ENCODE measurements at regions not wholly inside any gene's neighbourhood (a gene's known extent, or its start where the extent isn't known, plus 50 kb on each side); places are given as distances from the start of the nearest gene placed in this dataset.

DNA sequence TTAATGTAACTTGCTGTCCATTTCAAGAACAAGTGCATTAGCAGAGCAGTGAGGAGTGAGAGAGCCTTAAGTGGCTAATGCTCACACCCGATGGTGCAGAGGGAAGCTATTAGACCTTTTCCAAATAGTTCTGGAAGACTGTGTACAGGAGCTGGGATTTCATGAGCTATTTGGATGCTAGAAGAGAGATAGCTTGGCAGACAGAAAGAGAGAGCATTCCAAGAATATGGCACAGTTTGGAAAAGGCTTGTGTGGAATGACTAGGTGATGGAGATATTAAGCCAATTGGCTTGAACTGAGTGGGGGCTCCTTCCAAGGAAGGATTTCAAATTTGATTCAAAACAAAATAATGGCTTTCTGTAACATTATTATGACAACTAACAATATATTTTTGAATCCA is 1097.2 kb upstream of the TENM3 start:
- no peaks in the 10 kb centered on the region for H3K4me1 ChIP-seq (ENCODE audit: control insufficient read depth in 3 of 3, insufficient read depth in 3 of 3, low read length in 3 of 3)
- no peak overlapping the region for H3K9ac ChIP-seq (ENCODE audit: low read depth in 1 of 3, low read length in 3 of 3)
- no peaks in the 10 kb centered on the region for H3K9me3 ChIP-seq (ENCODE audit: control insufficient read depth in 3 of 3, low read length in 3 of 3)
- peaks cover 0 to 3% (median 0%) of the 10 kb centered on the region in 3 donors for H3K27me3 ChIP-seq (ENCODE audit: control insufficient read depth in 3 of 3, insufficient read depth in 3 of 3, low read length in 3 of 3)
- H3K4me3 ChIP-seq (ENCODE audit: low read length in 3 of 3) = no peak overlapping the region
- no peak overlapping the region for H3K27ac ChIP-seq (ENCODE audit: low read depth, low read length)
- H3K36me3 ChIP-seq (ENCODE audit: control insufficient read depth in 3 of 3, insufficient read depth in 3 of 3, low read length in 3 of 3) = no peaks in the 10 kb centered on the region

GRCh38 chr4:181147416-181147951 is 1095.7 kb upstream of the TENM3 start:
- no peaks in the 10 kb centered on the region for H3K9me3 ChIP-seq (ENCODE audit: control insufficient read depth in 3 of 3, low read length in 3 of 3)
- no peak overlapping the region for H3K9ac ChIP-seq (ENCODE audit: low read depth in 1 of 3, low read length in 3 of 3)
- no peaks in the 10 kb centered on the region for H3K4me1 ChIP-seq (ENCODE audit: control insufficient read depth in 3 of 3, insufficient read depth in 3 of 3, low read length in 3 of 3)
- H3K27me3 ChIP-seq (ENCODE audit: control insufficient read depth in 3 of 3, insufficient read depth in 3 of 3, low read length in 3 of 3) = peaks cover 0 to 3% (median 0%) of the 10 kb centered on the region in 3 donors
- H3K36me3 ChIP-seq (ENCODE audit: control insufficient read depth in 3 of 3, insufficient read depth in 3 of 3, low read length in 3 of 3) = no peaks in the 10 kb centered on the region
- no peak overlapping the region for H3K27ac ChIP-seq (ENCODE audit: low read depth, low read length)
- no peak overlapping the region for H3K4me3 ChIP-seq (ENCODE audit: low read length in 3 of 3)

GRCh38 chr4:181148470-181148869 is 1094.7 kb upstream of the TENM3 start:
- no peaks in the 10 kb centered on the region for H3K36me3 ChIP-seq (ENCODE audit: control insufficient read depth in 3 of 3, insufficient read depth in 3 of 3, low read length in 3 of 3)
- H3K4me3 ChIP-seq (ENCODE audit: low read length in 3 of 3) = no peak overlapping the region
- H3K27me3 ChIP-seq (ENCODE audit: control insufficient read depth in 3 of 3, insufficient read depth in 3 of 3, low read length in 3 of 3) = no peaks in the 10 kb centered on the region
- H3K9ac ChIP-seq (ENCODE audit: low read depth in 1 of 3, low read length in 3 of 3) = no peak overlapping the region
- no peaks in the 10 kb centered on the region for H3K4me1 ChIP-seq (ENCODE audit: control insufficient read depth in 3 of 3, insufficient read depth in 3 of 3, low read length in 3 of 3)
- no peaks in the 10 kb centered on the region for H3K9me3 ChIP-seq (ENCODE audit: control insufficient read depth in 3 of 3, low read length in 3 of 3)
- H3K27ac ChIP-seq (ENCODE audit: low read depth, low read length) = no peak overlapping the region

DNA sequence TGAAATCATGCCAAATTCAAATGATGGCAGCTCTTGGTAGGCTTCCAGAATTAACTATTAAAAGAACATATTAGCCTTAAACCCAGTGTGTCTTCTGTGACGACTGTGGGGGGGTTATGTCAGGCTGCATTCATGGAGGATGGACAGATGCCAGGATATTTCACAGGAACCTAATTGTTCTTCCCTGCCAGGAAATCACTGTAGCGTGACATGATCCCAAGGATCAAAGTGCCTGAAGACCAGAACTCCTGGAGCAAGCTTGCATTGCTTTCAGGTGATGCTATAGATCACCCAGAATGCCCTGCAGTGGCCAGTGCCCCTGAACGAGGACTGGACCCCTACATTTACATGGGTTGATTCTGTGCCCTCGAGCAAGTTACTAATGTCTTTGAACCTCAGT is 1093.0 kb upstream of the TENM3 start:
- Histone ChIP-seq H3K9ac (ENCODE audit: low read depth in 1 of 3, low read length in 3 of 3) (no peak overlapping the region), H3K27ac (ENCODE audit: low read depth, low read length) (no peak overlapping the region), H3K9me3 (ENCODE audit: control insufficient read depth in 3 of 3, low read length in 3 of 3) (no peaks in the 10 kb centered on the region), H3K4me1 (ENCODE audit: control insufficient read depth in 3 of 3, insufficient read depth in 3 of 3, low read length in 3 of 3) (no peaks in the 10 kb centered on the region), H3K27me3 (ENCODE audit: control insufficient read depth in 3 of 3, insufficient read depth in 3 of 3, low read length in 3 of 3) (no peaks in the 10 kb centered on the region), H3K36me3 (ENCODE audit: control insufficient read depth in 3 of 3, insufficient read depth in 3 of 3, low read length in 3 of 3) (no peaks in the 10 kb centered on the region), H3K4me3 (ENCODE audit: low read length in 3 of 3) (no peak overlapping the region)

DNA sequence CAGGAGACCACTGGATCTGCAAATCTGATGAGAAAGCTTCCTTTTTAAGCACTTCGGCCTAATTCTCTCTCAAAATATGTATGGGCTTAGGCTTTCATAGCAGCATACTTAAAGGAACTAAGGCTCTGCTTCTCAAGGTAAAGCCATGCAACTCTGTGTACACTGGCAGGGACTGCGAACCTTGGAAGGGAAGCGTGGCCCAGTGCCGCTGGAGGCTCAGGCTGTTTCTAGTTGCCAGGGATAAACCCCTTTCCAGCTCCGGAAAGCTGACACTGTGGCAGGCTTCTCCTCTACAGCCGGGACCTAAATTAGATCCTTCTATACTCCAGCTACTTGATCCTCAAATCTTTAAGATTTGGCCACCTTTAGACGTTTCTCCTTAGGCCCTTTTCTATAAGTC is 1091.3 kb upstream of the TENM3 start:
- no peaks in the 10 kb centered on the region for H3K27me3 ChIP-seq (ENCODE audit: control insufficient read depth in 3 of 3, insufficient read depth in 3 of 3, low read length in 3 of 3)
- no peaks in the 10 kb centered on the region for H3K4me1 ChIP-seq (ENCODE audit: control insufficient read depth in 3 of 3, insufficient read depth in 3 of 3, low read length in 3 of 3)
- H3K36me3 ChIP-seq (ENCODE audit: control insufficient read depth in 3 of 3, insufficient read depth in 3 of 3, low read length in 3 of 3) = no peaks in the 10 kb centered on the region
- no peaks in the 10 kb centered on the region for H3K9me3 ChIP-seq (ENCODE audit: control insufficient read depth in 3 of 3, low read length in 3 of 3)
- no peak overlapping the region for H3K9ac ChIP-seq (ENCODE audit: low read depth in 1 of 3, low read length in 3 of 3)
- H3K27ac ChIP-seq (ENCODE audit: low read depth, low read length) = no peak overlapping the region
- no peak overlapping the region for H3K4me3 ChIP-seq (ENCODE audit: low read length in 3 of 3)

GRCh38 chr4:181157647-181158046 is 1085.6 kb upstream of the TENM3 start:
- no peaks in the 10 kb centered on the region for H3K36me3 ChIP-seq (ENCODE audit: control insufficient read depth in 3 of 3, insufficient read depth in 3 of 3, low read length in 3 of 3)

GRCh38 chr4:181158971-181159370 is 1084.2 kb upstream of the TENM3 start:
- H3K27me3 ChIP-seq (ENCODE audit: control insufficient read depth in 3 of 3, insufficient read depth in 3 of 3, low read length in 3 of 3) = no peaks in the 10 kb centered on the region
- H3K27ac ChIP-seq (ENCODE audit: low read depth, low read length) = no peak overlapping the region
- H3K9me3 ChIP-seq (ENCODE audit: control insufficient read depth in 3 of 3, low read length in 3 of 3) = no peaks in the 10 kb centered on the region
- H3K9ac ChIP-seq (ENCODE audit: low read depth in 1 of 3, low read length in 3 of 3) = no peak overlapping the region
- H3K4me1 ChIP-seq (ENCODE audit: control insufficient read depth in 3 of 3, insufficient read depth in 3 of 3, low read length in 3 of 3) = no peaks in the 10 kb centered on the region
- H3K4me3 ChIP-seq (ENCODE audit: low read length in 3 of 3) = no peak overlapping the region
- H3K36me3 ChIP-seq (ENCODE audit: control insufficient read depth in 3 of 3, insufficient read depth in 3 of 3, low read length in 3 of 3) = no peaks in the 10 kb centered on the region

More at GRCh38 chr4:181157647-181158046, 1085.6 kb upstream of the TENM3 start:
- Histone ChIP-seq H3K27me3 (ENCODE audit: control insufficient read depth in 3 of 3, insufficient read depth in 3 of 3, low read length in 3 of 3) (no peaks in the 10 kb centered on the region), H3K27ac (ENCODE audit: low read depth, low read length) (no peak overlapping the region), H3K9ac (ENCODE audit: low read depth in 1 of 3, low read length in 3 of 3) (no peak overlapping the region), H3K4me1 (ENCODE audit: control insufficient read depth in 3 of 3, insufficient read depth in 3 of 3, low read length in 3 of 3) (no peaks in the 10 kb centered on the region), H3K9me3 (ENCODE audit: control insufficient read depth in 3 of 3, low read length in 3 of 3) (no peaks in the 10 kb centered on the region), H3K4me3 (ENCODE audit: low read length in 3 of 3) (no peak overlapping the region)

GRCh38 chr4:181161669-181162068 is 1081.5 kb upstream of the TENM3 start:
- Histone ChIP-seq H3K9ac (ENCODE audit: low read depth in 1 of 3, low read length in 3 of 3) (no peak overlapping the region), H3K4me3 (ENCODE audit: low read length in 3 of 3) (no peak overlapping the region), H3K9me3 (ENCODE audit: control insufficient read depth in 3 of 3, low read length in 3 of 3) (no peaks in the 10 kb centered on the region), H3K4me1 (ENCODE audit: control insufficient read depth in 3 of 3, insufficient read depth in 3 of 3, low read length in 3 of 3) (no peaks in the 10 kb centered on the region), H3K27ac (ENCODE audit: low read depth, low read length) (no peak overlapping the region), H3K36me3 (ENCODE audit: control insufficient read depth in 3 of 3, insufficient read depth in 3 of 3, low read length in 3 of 3) (no peaks in the 10 kb centered on the region), H3K27me3 (ENCODE audit: control insufficient read depth in 3 of 3, insufficient read depth in 3 of 3, low read length in 3 of 3) (no peaks in the 10 kb centered on the region)

DNA sequence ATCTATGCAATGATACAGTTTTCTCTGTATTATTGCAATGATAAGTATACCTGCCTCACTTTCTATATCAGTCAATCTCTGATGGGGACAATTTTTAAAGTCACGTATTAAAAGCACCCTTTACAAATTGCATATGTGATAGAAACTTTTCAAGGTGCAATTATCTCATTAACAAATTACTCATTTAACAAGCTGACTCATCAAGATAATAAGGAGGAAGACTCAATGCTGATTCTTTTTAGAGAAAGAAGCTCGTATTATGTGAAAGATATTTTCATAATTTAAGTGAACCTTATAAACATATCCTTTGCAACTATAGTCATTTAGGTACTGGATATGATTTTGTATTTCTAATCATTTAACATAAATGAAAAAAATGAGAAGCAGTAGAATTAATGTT is 1080.9 kb upstream of the TENM3 start:
- no peaks in the 10 kb centered on the region for H3K27me3 ChIP-seq (ENCODE audit: control insufficient read depth in 3 of 3, insufficient read depth in 3 of 3, low read length in 3 of 3)
- H3K4me3 ChIP-seq (ENCODE audit: low read length in 3 of 3) = no peak overlapping the region
- no peak overlapping the region for H3K27ac ChIP-seq (ENCODE audit: low read depth, low read length)
- no peak overlapping the region for H3K9ac ChIP-seq (ENCODE audit: low read depth in 1 of 3, low read length in 3 of 3)
- no peaks in the 10 kb centered on the region for H3K9me3 ChIP-seq (ENCODE audit: control insufficient read depth in 3 of 3, low read length in 3 of 3)
- H3K36me3 ChIP-seq (ENCODE audit: control insufficient read depth in 3 of 3, insufficient read depth in 3 of 3, low read length in 3 of 3) = no peaks in the 10 kb centered on the region
- no peaks in the 10 kb centered on the region for H3K4me1 ChIP-seq (ENCODE audit: control insufficient read depth in 3 of 3, insufficient read depth in 3 of 3, low read length in 3 of 3)

DNA sequence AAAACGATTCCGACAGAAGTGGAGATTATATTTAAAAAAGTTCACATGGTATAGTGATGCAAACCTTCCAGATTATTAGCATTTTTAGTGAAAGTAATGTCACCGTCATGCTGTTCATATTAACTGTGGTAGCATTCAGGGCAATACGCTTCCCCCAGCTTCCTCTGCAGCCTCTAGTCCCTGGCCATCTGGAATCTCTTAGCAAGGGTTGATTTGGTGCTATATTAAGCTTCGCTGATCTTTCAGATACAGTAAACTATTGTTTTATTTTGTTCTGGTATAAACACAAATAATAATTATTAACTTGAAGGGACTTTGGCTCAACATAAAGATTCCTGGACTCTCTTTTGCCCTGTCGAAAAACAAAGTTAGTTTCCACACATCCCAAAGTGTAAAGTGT is 1080.5 kb upstream of the TENM3 start:
- Histone ChIP-seq H3K4me3 (ENCODE audit: low read length in 3 of 3) (no peak overlapping the region), H3K27me3 (ENCODE audit: control insufficient read depth in 3 of 3, insufficient read depth in 3 of 3, low read length in 3 of 3) (no peaks in the 10 kb centered on the region), H3K36me3 (ENCODE audit: control insufficient read depth in 3 of 3, insufficient read depth in 3 of 3, low read length in 3 of 3) (no peaks in the 10 kb centered on the region), H3K4me1 (ENCODE audit: control insufficient read depth in 3 of 3, insufficient read depth in 3 of 3, low read length in 3 of 3) (no peaks in the 10 kb centered on the region), H3K27ac (ENCODE audit: low read depth, low read length) (no peak overlapping the region), H3K9ac (ENCODE audit: low read depth in 1 of 3, low read length in 3 of 3) (no peak overlapping the region), H3K9me3 (ENCODE audit: control insufficient read depth in 3 of 3, low read length in 3 of 3) (no peaks in the 10 kb centered on the region)

All from skeletal muscle tissue (tissue), 3 donors.